IMR-90 (cell line): ENCODE measurements at regions not wholly inside any gene's neighbourhood (a gene's known extent, or its start where the extent isn't known, plus 50 kb on each side); places are given as distances from the start of the nearest gene placed in this dataset.

Experiments
- ATAC-seq: fragments of 200-7000 bp; cut with Tn5 transposase; 2 replicates; pipeline ENCODE4 v1.9.1; 2020; ENCODE audit warnings: low read depth, mild to moderate bottlenecking, moderate library complexity
- BruUV-seq: library from RNA; stranded (reverse); fragments of 400-500 nt; replicated peaks from 2 replicates; lab custom pipeline; 2021; lab: Mats Ljungman, UMichigan
- CTCF ChIA-PET: fragments of 300-600 bp; formaldehyde crosslinking; extraction: SDS; loops from one replicate; lab custom pipeline; 2021; ENCODE audit warnings: antibody characterized with exemption; lab: Yijun Ruan, JAX
- POLR2A ChIA-PET: fragments of 300-600 bp; sonication (Branson Sonifier 250); formaldehyde crosslinking; loops from one replicate; lab custom pipeline; 2022; ENCODE audit warnings: antibody characterized with exemption; ENCODE audit not compliant: unreplicated experiment; lab: Charles Lee
- DNase-seq: peaks from one replicate; pipeline ENCODE4 v3.0.0; 2013
- H2AFZ ChIP-seq: replicated peaks from 2 replicates; pipeline ENCODE3; 2013; ENCODE audit warnings: low read length, mild to moderate bottlenecking; ENCODE audit not compliant: poor library complexity
- H2AK5ac ChIP-seq: 2 replicates; pipeline ENCODE4 v1.6.1; 2013; ENCODE audit warnings: low read depth, low read length, inconsistent platforms
- H2AK9ac ChIP-seq: replicated peaks from 2 replicates; pipeline ENCODE3; 2013; ENCODE audit warnings: mild to moderate bottlenecking, low read depth, low read length, moderate library complexity; ENCODE audit not compliant: poor library complexity
- H2BK120ac ChIP-seq: 2 replicates; pipeline ENCODE4 v1.6.1; 2013; ENCODE audit warnings: low read depth, low read length, inconsistent platforms
- H2BK15ac ChIP-seq: 3 replicates; pipeline ENCODE4 v1.6.1; 2013; ENCODE audit warnings: low read depth, low read length, inconsistent platforms
- H2BK20ac ChIP-seq: 2 replicates; pipeline ENCODE4 v1.6.1; 2013; ENCODE audit warnings: low read depth, mild to moderate bottlenecking, inconsistent platforms, low read length, moderate library complexity
- H2BK5ac ChIP-seq: 2 replicates; pipeline ENCODE4 v1.6.1; 2013; ENCODE audit warnings: mild to moderate bottlenecking, low read depth, low read length, inconsistent platforms; ENCODE audit not compliant: poor library complexity, severe bottlenecking
- H3K14ac ChIP-seq: replicated peaks from 2 replicates; pipeline ENCODE4 v1.6.1; 2013; ENCODE audit warnings: low read depth, low read length, inconsistent platforms
- H3K18ac ChIP-seq: 2 replicates; pipeline ENCODE4 v1.6.1; 2013; ENCODE audit warnings: low read depth, low read length, control low read depth
- H3K23ac ChIP-seq: 2 replicates; pipeline ENCODE4 v1.6.1; 2013; ENCODE audit warnings: low read depth, low read length, inconsistent platforms
- H3K27ac ChIP-seq: 2 replicates; pipeline ENCODE4 v1.5.1; 2013; ENCODE audit warnings: mild to moderate bottlenecking, control low read depth, low read length; ENCODE audit not compliant: insufficient read depth
- H3K27me3 ChIP-seq: 2 replicates; pipeline ENCODE4 v1.6.1; 2013; ENCODE audit warnings: low read length; ENCODE audit not compliant: control insufficient read depth, insufficient read depth
- H3K36me3 ChIP-seq: 2 replicates; pipeline ENCODE4 v1.6.1; 2013; ENCODE audit warnings: low read length, mixed read lengths; ENCODE audit not compliant: control insufficient read depth, insufficient read depth
- H3K4ac ChIP-seq: 2 replicates; pipeline ENCODE4 v1.6.1; 2013; ENCODE audit warnings: low read depth, low read length, inconsistent platforms
- H3K4me1 ChIP-seq: 2 replicates; pipeline ENCODE4 v1.6.1; 2013; ENCODE audit warnings: low read length, mixed read lengths; ENCODE audit not compliant: control insufficient read depth, insufficient read depth
- H3K4me2 ChIP-seq: 2 replicates; pipeline ENCODE4 v1.6.1; 2013; ENCODE audit warnings: low read depth, mild to moderate bottlenecking, control low read depth, low read length, moderate library complexity
- H3K4me3 ChIP-seq: 2 replicates; pipeline ENCODE4 v1.5.1; 2013; ENCODE audit warnings: low read depth, mild to moderate bottlenecking, control low read depth, low read length, moderate library complexity; ENCODE audit not compliant: insufficient read depth
- H3K56ac ChIP-seq: 2 replicates; pipeline ENCODE4 v1.6.1; 2013; ENCODE audit warnings: low read length, inconsistent platforms; ENCODE audit not compliant: insufficient read depth; ENCODE audit errors: extremely low read depth
- H3K79me1 ChIP-seq, 2 experiments: 2 replicates each; pipeline ENCODE4 v1.6.1; 2013; ENCODE audit warnings: low read length in 2 of 2, inconsistent platforms in 1 of 2, low read depth in 1 of 2
- H3K9ac ChIP-seq: 2 replicates; pipeline ENCODE4 v1.6.1; 2013; ENCODE audit warnings: low read depth, low read length, control low read depth
- H3K9me1 ChIP-seq: 2 replicates; pipeline ENCODE4 v1.6.1; 2013; ENCODE audit warnings: low read length, inconsistent platforms; ENCODE audit not compliant: insufficient read depth
- H3K9me3 ChIP-seq: 2 replicates; pipeline ENCODE4 v1.6.1; 2013; ENCODE audit warnings: low read length; ENCODE audit not compliant: control insufficient read depth, insufficient read depth
- H4K20me1 ChIP-seq: 2 replicates; pipeline ENCODE4 v1.6.1; 2013; ENCODE audit warnings: low read length, inconsistent platforms; ENCODE audit not compliant: insufficient read depth
- H4K5ac ChIP-seq: 2 replicates; pipeline ENCODE4 v1.6.1; 2013; ENCODE audit warnings: mild to moderate bottlenecking, low read depth, low read length, control low read depth
- H4K8ac ChIP-seq, 2 experiments: 2 replicates each; pipeline ENCODE4 v1.6.1; 2013; ENCODE audit warnings: low read depth in 2 of 2, low read length in 2 of 2, control low read depth in 1 of 2, inconsistent platforms in 1 of 2
- H4K91ac ChIP-seq: 2 replicates; pipeline ENCODE4 v1.6.1; 2013; ENCODE audit warnings: low read depth, low read length, inconsistent platforms; ENCODE audit not compliant: insufficient read depth
- BHLHE40 ChIP-seq: fragments of 150-350 bp; IDR thresholded peaks from 2 replicates; pipeline ENCODE4 v1.6.1; 2016; ENCODE audit warnings: mild to moderate bottlenecking, low read depth, low read length
- CEBPB ChIP-seq: IDR thresholded peaks from 2 replicates; pipeline ENCODE4 v1.6.1; 2012; ENCODE audit warnings: low read depth, low read length, improper control_type of control experiment
- CHD1 ChIP-seq: IDR thresholded peaks from 2 replicates; pipeline ENCODE4 v1.6.1; 2012; ENCODE audit warnings: low read depth, low read length, improper control_type of control experiment
- CTCF ChIP-seq: conservative IDR thresholded peaks from 2 replicates; pipeline ENCODE4 v1.5.1; 2012; ENCODE audit warnings: mild to moderate bottlenecking, low read depth, low read length, improper control_type of control experiment
- ELK1 ChIP-seq: fragments of 150-350 bp; IDR thresholded peaks from 2 replicates; pipeline ENCODE4 v1.6.1; 2016; ENCODE audit warnings: low read depth, mild to moderate bottlenecking, low read length, moderate library complexity, borderline replicate concordance
- FOS ChIP-seq: fragments of 150-350 bp; IDR thresholded peaks from 2 replicates; pipeline ENCODE4 v1.6.1; 2016; ENCODE audit warnings: low read depth, low read length
- MAZ ChIP-seq: IDR thresholded peaks from 2 replicates; pipeline ENCODE4 v1.6.1; 2012; ENCODE audit warnings: low read depth, mild to moderate bottlenecking, low read length, improper control_type of control experiment, moderate library complexity, borderline replicate concordance
- MXI1 ChIP-seq: IDR thresholded peaks from 2 replicates; pipeline ENCODE4 v1.6.1; 2012; ENCODE audit warnings: low read depth, mild to moderate bottlenecking, low read length, moderate library complexity, borderline replicate concordance
- NFE2L2 ChIP-seq: fragments of 150-350 bp; IDR thresholded peaks from 2 replicates; pipeline ENCODE4 v1.6.1; 2016; ENCODE audit warnings: low read depth, mild to moderate bottlenecking, low read length
- POLR2A ChIP-seq: IDR thresholded peaks from 2 replicates; pipeline ENCODE4 v1.6.1; 2012; ENCODE audit warnings: mild to moderate bottlenecking, low read depth, low read length
- RAD21 ChIP-seq: IDR thresholded peaks from 2 replicates; pipeline ENCODE4 v1.6.1; 2012; ENCODE audit warnings: low read length, improper control_type of control experiment
- RCOR1 ChIP-seq: IDR thresholded peaks from 2 replicates; pipeline ENCODE4 v1.6.1; 2012; ENCODE audit warnings: mild to moderate bottlenecking, low read length, improper control_type of control experiment; ENCODE audit not compliant: insufficient replicate concordance
- RFX5 ChIP-seq: IDR thresholded peaks from 2 replicates; pipeline ENCODE4 v1.8.0; 2012; ENCODE audit warnings: low read depth, mild to moderate bottlenecking, low read length, moderate library complexity
- SMC3 ChIP-seq: fragments of 150-350 bp; IDR thresholded peaks from 2 replicates; pipeline ENCODE4 v1.6.1; 2016; ENCODE audit warnings: low read depth, mild to moderate bottlenecking, antibody characterized with exemption, low read length, moderate library complexity
- USF2 ChIP-seq: fragments of 150-350 bp; IDR thresholded peaks from 2 replicates; pipeline ENCODE4 v1.6.1; 2017; ENCODE audit warnings: mild to moderate bottlenecking, antibody characterized with exemption, low read length, low read depth
- WGBS, 2 experiments: methylation state at CpG; one replicate each; pipeline versions ENCODE4 v1.1.5 to v1.1.7; 2013; ENCODE audit warnings: missing lambda C conversion rate in 2 of 2; ENCODE audit not compliant: insufficient read length in 1 of 2; ENCODE audit errors: extremely low coverage in 2 of 2; 5-methylcytosine and 5-hydroxymethylcytosine counted together
- dilution Hi-C: fragments of 300-500 bp; cut with HindIII; formaldehyde crosslinking; loops from one replicate; pipeline ENCODE4 v1.14.3; 2018; ENCODE audit warnings: low sequenced_read_pairs; ENCODE audit not compliant: unreplicated experiment
- in situ Hi-C: fragments of 300-500 bp; cut with MboI; formaldehyde crosslinking; loops from 3 replicates; pipeline ENCODE4 v1.14.3; 2019; ENCODE audit warnings: low sequenced_read_pairs, inconsistent platforms, mixed read lengths
- intact Hi-C: fragments of 100-400 bp; cut with micrococcal nuclease; formaldehyde crosslinking; loops from 2 replicates; pipeline ENCODE4 v1.10.0; 2022

GRCh38 chr12:125372085-125372484 lies 306.9 kb downstream of the AACS start:
- H3K23ac ChIP-seq = no peak overlapping the region
- no peak overlapping the region for H3K14ac ChIP-seq
- no TSS peak for BruUV-seq
- H4K20me1 ChIP-seq = no peaks in the 10 kb centered on the region
- H4K5ac ChIP-seq = no peak overlapping the region
- H4K8ac ChIP-seq = no peak overlapping the region
- CTCF ChIA-PET = no interaction called here
- TF ChIP-seq NFE2L2 = no peak
- TF ChIP-seq RAD21 = no peak
- no peak for TF ChIP-seq CHD1
- no peak for TF ChIP-seq POLR2A
- TF ChIP-seq USF2 = no peak
- TF ChIP-seq CTCF = no peak
- no peak for TF ChIP-seq RCOR1
- TF ChIP-seq BHLHE40 = no peak
- TF ChIP-seq MXI1 = no peak
- no peak for TF ChIP-seq SMC3
- TF ChIP-seq MAZ = no peak
- no peak for TF ChIP-seq ELK1
- TF ChIP-seq FOS = no peak
- no peak for TF ChIP-seq RFX5
- no peak for TF ChIP-seq CEBPB
- H2AK9ac ChIP-seq = no peak overlapping the region
- WGBS, 2 experiments = no CpG with 5 or more reads among the region's 4 CpGs
- DNase-seq (no peak), ATAC-seq (no peak)
- intact Hi-C loops = no loop called here
- H3K9me1 ChIP-seq = no peaks in the 10 kb centered on the region
- H3K4me1 ChIP-seq = no peaks in the 10 kb centered on the region
- H3K4me3 ChIP-seq = no peak overlapping the region
- no peak overlapping the region for H2AFZ ChIP-seq
- H3K27ac ChIP-seq = no peak overlapping the region
- peaks cover 25% of the 10 kb centered on the region for H3K9me3 ChIP-seq
- H2BK120ac ChIP-seq = no peak overlapping the region
- in situ Hi-C loops = no loop called here
- no peak overlapping the region for H2AK5ac ChIP-seq
- H3K27me3 ChIP-seq = no peaks in the 10 kb centered on the region
- H3K56ac ChIP-seq = no peak overlapping the region
- no peak overlapping the region for H4K91ac ChIP-seq
- no peak overlapping the region for H3K4me2 ChIP-seq
- no peak overlapping the region for H3K4ac ChIP-seq
- no peak overlapping the region for H2BK15ac ChIP-seq
- H3K36me3 ChIP-seq = no peaks in the 10 kb centered on the region
- no peaks in the 10 kb centered on the region for H3K79me1 ChIP-seq
- H2BK5ac ChIP-seq = no peak overlapping the region
- no peak overlapping the region for H2BK20ac ChIP-seq
- no peak overlapping the region for H3K18ac ChIP-seq
- POLR2A ChIA-PET = no interaction called here
- H3K9ac ChIP-seq = no peak overlapping the region
- dilution Hi-C loops = no loop called here
